Smooth muscle cell (in vitro differentiated cells): ENCODE measurements at regions not wholly inside any gene's neighbourhood (a gene's known extent, or its start where the extent isn't known, plus 50 kb on each side); places are given as distances from the start of the nearest gene placed in this dataset.

Source experiments
- DNase-seq: peaks from one replicate; lab custom pipeline; 2025; ENCODE audit not compliant: unreplicated experiment; lab: John Stamatoyannopoulos, UW
- H2AFZ ChIP-seq: fragments of 200-600 bp; sonication (generic); 2 replicates; pipeline ENCODE4 v1.6.0; 2016; ENCODE audit warnings: antibody characterized with exemption, low read depth, mild to moderate bottlenecking
- H3F3A ChIP-seq: fragments of 200-600 bp; sonication (generic); 2 replicates; pipeline ENCODE4 v1.6.0; 2017; ENCODE audit warnings: antibody characterized with exemption, low read depth
- H3K27ac ChIP-seq: fragments of 200-600 bp; sonication (generic); 2 replicates; pipeline ENCODE4 v1.5.1; 2016; ENCODE audit warnings: low read depth, mild to moderate bottlenecking
- H3K27me3 ChIP-seq: fragments of 200-600 bp; sonication (generic); 2 replicates; pipeline ENCODE4 v1.6.1; 2016; ENCODE audit warnings: low read depth, mild to moderate bottlenecking
- H3K36me3 ChIP-seq: fragments of 200-600 bp; sonication (generic); 2 replicates; pipeline ENCODE4 v1.5.1; 2016; ENCODE audit warnings: low read depth
- H3K4me1 ChIP-seq: fragments of 200-600 bp; sonication (generic); 2 replicates; pipeline ENCODE4 v1.5.1; 2016; ENCODE audit warnings: low read depth
- H3K4me2 ChIP-seq: fragments of 200-600 bp; sonication (generic); 2 replicates; pipeline ENCODE4 v1.6.0; 2016; ENCODE audit warnings: mild to moderate bottlenecking
- H3K4me3 ChIP-seq: fragments of 200-600 bp; sonication (generic); 2 replicates; pipeline ENCODE4 v1.5.1; 2016; ENCODE audit warnings: mild to moderate bottlenecking
- H3K79me2 ChIP-seq: fragments of 200-600 bp; sonication (generic); 2 replicates; pipeline ENCODE4 v1.6.0; 2016; ENCODE audit warnings: low read depth, mild to moderate bottlenecking
- H3K9ac ChIP-seq: fragments of 200-600 bp; sonication (generic); 2 replicates; pipeline ENCODE4 v1.6.0; 2016; ENCODE audit warnings: low read depth
- H3K9me3 ChIP-seq: fragments of 200-600 bp; sonication (generic); replicated peaks from 2 replicates; pipeline ENCODE4 v1.5.1; 2016; ENCODE audit warnings: low read depth
- H4K20me1 ChIP-seq: fragments of 200-600 bp; sonication (generic); 2 replicates; pipeline ENCODE4 v1.6.0; 2016; ENCODE audit warnings: low read depth
- CTCF ChIP-seq: fragments of 200-600 bp; sonication (generic); IDR thresholded peaks from 2 replicates; pipeline ENCODE4 v1.5.1; 2017; ENCODE audit warnings: borderline replicate concordance, mild to moderate bottlenecking, antibody characterized with exemption; ENCODE audit not compliant: insufficient read depth, poor library complexity, severe bottlenecking
- WGBS: methylation state at CpG from one replicate; pipeline ENCODE4 v1.1.7; 2016; ENCODE audit warnings: low lambda C conversion rate; 5-methylcytosine and 5-hydroxymethylcytosine counted together

- Histone ChIP-seq H3K4me1 (no peaks in the 10 kb centered on the region), H3K36me3 (no peaks in the 10 kb centered on the region), H3K27me3 (peaks cover 72% of the 10 kb centered on the region), H3K79me2 (no peaks in the 10 kb centered on the region), H3K9ac (no peak overlapping the region), H3F3A (no peaks in the 10 kb centered on the region), H3K4me3 (no peak overlapping the region), H3K4me2 (no peak overlapping the region), H2AFZ (no peak overlapping the region), H4K20me1 (no peaks in the 10 kb centered on the region), H3K9me3 (no peaks in the 10 kb centered on the region), H3K27ac (no peak overlapping the region)
- WGBS: 92% methylated on average over 7 of the region's 7 CpGs
- TF ChIP-seq CTCF: no peak
- DNase-seq: no peak
Measured at GRCh38 chr19:32240316-32240715, 105.1 kb upstream of the ZNF507 start.

GRCh38 chr19:32241306-32241705, 104.1 kb upstream of the ZNF507 start:
- TF ChIP-seq CTCF: no peak

GRCh38 chr19:32241932-32242710, 103.3 kb upstream of the ZNF507 start:
- 93% methylated on average over 21 of the region's 21 CpGs for WGBS
- H3K9me3 ChIP-seq: no peaks in the 10 kb centered on the region
- no peak overlapping the region for H3K9ac ChIP-seq
- no peaks in the 10 kb centered on the region for H3K79me2 ChIP-seq
- TF ChIP-seq CTCF: no peak
- H3K27ac ChIP-seq: no peak overlapping the region
- no peak overlapping the region for H3K4me3 ChIP-seq
- H2AFZ ChIP-seq: no peak overlapping the region
- H4K20me1 ChIP-seq: no peaks in the 10 kb centered on the region
- no peak overlapping the region for H3K4me2 ChIP-seq
- H3K27me3 ChIP-seq: peaks cover 67% of the 10 kb centered on the region
- H3K4me1 ChIP-seq: no peaks in the 10 kb centered on the region
- H3F3A ChIP-seq: no peaks in the 10 kb centered on the region
- DNase-seq: no peak
- no peaks in the 10 kb centered on the region for H3K36me3 ChIP-seq

More at GRCh38 chr19:32241306-32241705, 104.1 kb upstream of the ZNF507 start:
- no peaks in the 10 kb centered on the region for H3K4me1 ChIP-seq
- no peaks in the 10 kb centered on the region for H4K20me1 ChIP-seq
- no peak for DNase-seq
- no peak overlapping the region for H3K27ac ChIP-seq
- H3K79me2 ChIP-seq: no peaks in the 10 kb centered on the region
- H3K4me3 ChIP-seq: no peak overlapping the region
- H3K36me3 ChIP-seq: no peaks in the 10 kb centered on the region
- H3K4me2 ChIP-seq: no peak overlapping the region
- no peak overlapping the region for H3K9ac ChIP-seq
- WGBS: 78% methylated on average over 8 of the region's 8 CpGs
- no peaks in the 10 kb centered on the region for H3K9me3 ChIP-seq
- H2AFZ ChIP-seq: no peak overlapping the region
- peaks cover 64% of the 10 kb centered on the region for H3K27me3 ChIP-seq
- H3F3A ChIP-seq: no peaks in the 10 kb centered on the region

GRCh38 chr19:32246006-32246405, 99.4 kb upstream of the ZNF507 start:
- H3K9me3 ChIP-seq: no peaks in the 10 kb centered on the region
- H3K27me3 ChIP-seq: peaks cover 60% of the 10 kb centered on the region
- no peaks in the 10 kb centered on the region for H3F3A ChIP-seq
- H3K79me2 ChIP-seq: no peaks in the 10 kb centered on the region
- 21% methylated on average over 5 of the region's 5 CpGs for WGBS
- H3K4me3 ChIP-seq: no peak overlapping the region
- no peak for TF ChIP-seq CTCF
- H3K36me3 ChIP-seq: no peaks in the 10 kb centered on the region
- no peaks in the 10 kb centered on the region for H3K4me1 ChIP-seq
- H3K4me2 ChIP-seq: no peak overlapping the region
- H2AFZ ChIP-seq: no peak overlapping the region
- no peak for DNase-seq
- H3K9ac ChIP-seq: no peak overlapping the region
- H3K27ac ChIP-seq: no peak overlapping the region
- no peaks in the 10 kb centered on the region for H4K20me1 ChIP-seq
